ENCODE measurements at regions not wholly inside any gene's neighbourhood (a gene's known extent, or its start where the extent isn't known, plus 50 kb on each side); places are given as distances from the start of the nearest gene placed in this dataset.

DNA sequence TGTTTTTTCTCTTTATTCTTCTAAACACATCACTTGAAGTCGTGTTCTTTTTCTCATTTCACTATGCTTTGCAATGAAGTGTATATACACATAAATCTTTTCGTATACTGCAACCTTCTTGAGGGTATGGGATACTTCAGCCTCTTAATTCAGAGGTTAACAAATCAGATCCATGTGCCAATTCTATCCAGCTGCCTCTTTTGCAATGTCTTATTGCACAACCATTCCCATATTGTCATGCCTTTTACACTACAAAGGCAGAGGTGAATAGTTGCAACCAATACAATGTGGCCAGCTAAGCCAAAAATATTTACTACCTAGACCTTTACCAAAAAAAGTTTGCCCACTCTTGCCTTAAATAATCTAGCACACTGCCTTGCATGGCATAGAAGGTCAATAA lies 224.5 kb upstream of the FOXG1 start:
- DNase-seq (ENCODE audit: low read depth in 2 of 3, low spot score in 1 of 3): no peak

GRCh38 chr14:28565345-28565744 lies 201.2 kb upstream of the FOXG1 start:
- no peak for DNase-seq (ENCODE audit: low read depth in 2 of 3, low spot score in 1 of 3)

- DNase-seq (ENCODE audit: low read depth in 2 of 3, low spot score in 1 of 3): no peak
Observed at GRCh38 chr14:28570391-28570790, 196.2 kb upstream of the FOXG1 start.

DNA sequence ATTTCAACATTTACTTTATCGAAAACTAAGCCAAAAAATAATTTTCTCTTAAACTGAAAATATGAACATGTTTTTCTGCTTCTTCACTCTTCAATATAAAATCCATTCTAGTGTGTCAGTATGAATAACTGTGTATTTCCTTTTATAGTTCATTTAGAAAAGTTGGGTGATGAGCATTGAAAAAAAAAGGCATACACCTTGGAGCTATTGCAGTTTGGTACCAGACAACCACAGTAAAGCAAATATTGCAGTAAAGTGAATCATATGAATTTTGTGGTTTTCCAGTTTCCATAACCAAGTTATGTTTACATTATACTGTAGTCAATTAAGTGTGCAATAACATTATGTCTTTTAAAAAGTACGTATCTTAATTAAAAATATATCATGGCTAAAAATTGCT lies 195.0 kb upstream of the FOXG1 start:
- no peak for DNase-seq (ENCODE audit: low read depth in 2 of 3, low spot score in 1 of 3)

- DNase-seq (ENCODE audit: low read depth in 2 of 3, low spot score in 1 of 3): no peak
Observed at GRCh38 chr14:28576523-28576922, 190.1 kb upstream of the FOXG1 start.

GRCh38 chr14:28577187-28577586 lies 189.4 kb upstream of the FOXG1 start:
- no peak for DNase-seq (ENCODE audit: low read depth in 2 of 3, low spot score in 1 of 3)

- no peak for DNase-seq (ENCODE audit: low read depth in 2 of 3, low spot score in 1 of 3)
Observed at GRCh38 chr14:28577711-28578131, 188.9 kb upstream of the FOXG1 start.

DNA sequence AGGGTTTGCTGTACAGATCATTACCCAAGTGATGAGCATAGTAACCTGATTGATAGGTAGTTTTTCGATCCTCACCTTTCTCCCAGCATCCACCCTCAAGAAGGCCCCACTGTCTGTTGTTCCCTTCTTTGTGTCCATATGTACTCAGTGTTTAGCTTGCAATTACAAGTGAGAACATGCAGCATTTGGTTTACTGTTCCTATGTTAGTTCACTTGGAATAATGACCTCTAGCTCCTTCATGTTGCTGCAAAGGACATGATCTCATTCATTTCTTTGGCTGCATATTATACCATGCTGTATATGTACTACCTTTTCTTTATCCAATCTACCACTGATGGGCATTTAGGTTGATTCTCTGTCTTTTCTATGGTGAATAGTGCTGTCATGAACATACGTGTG lies 181.6 kb upstream of the FOXG1 start:
- no peak for DNase-seq (ENCODE audit: low read depth in 2 of 3, low spot score in 1 of 3)

DNA sequence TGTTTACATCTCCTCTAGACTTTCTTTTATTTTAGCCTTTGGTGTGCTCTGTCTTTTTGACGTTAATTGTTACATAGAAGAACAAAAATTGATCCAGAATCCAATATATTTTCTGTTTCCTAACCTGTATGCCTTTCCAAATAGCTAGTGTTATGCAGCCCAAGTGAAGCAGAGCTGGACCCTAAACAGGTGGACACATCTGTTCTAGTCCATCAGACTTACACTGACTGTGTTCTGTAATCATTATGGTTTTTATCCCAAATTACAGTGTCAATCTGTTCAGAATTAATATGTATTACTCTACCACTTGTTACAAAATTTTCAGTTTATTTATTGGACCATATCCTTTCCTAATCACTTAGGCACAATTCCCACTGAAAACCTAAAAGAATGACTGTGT lies 176.8 kb upstream of the FOXG1 start:
- no peak for DNase-seq (ENCODE audit: low read depth in 2 of 3, low spot score in 1 of 3)

- no peak for DNase-seq (ENCODE audit: low read depth in 2 of 3, low spot score in 1 of 3)
Observed at GRCh38 chr14:28596391-28596790, 170.2 kb upstream of the FOXG1 start.

DNA sequence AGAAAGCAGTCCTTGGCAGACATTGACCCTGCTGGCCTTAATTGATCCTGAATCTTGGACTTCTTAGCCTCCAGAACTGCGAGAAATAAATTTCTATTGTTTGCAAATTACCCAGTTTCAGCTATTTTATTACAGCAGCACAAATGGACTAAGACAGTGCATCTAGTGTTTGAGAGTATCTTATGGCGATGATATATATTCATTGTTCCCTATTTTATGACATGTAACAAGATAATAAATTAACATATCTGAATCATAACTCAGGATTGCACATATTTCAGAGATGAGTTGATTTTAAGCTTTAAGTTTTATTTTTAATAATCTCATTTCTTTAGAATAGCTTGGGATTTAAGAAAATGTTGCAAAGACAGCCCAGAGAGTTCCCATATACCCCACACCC lies 167.4 kb upstream of the FOXG1 start:
- no peak for DNase-seq (ENCODE audit: low read depth in 2 of 3, low spot score in 1 of 3)

- no peak for DNase-seq (ENCODE audit: low read depth in 2 of 3, low spot score in 1 of 3)
Observed at GRCh38 chr14:28599605-28600004, 167.0 kb upstream of the FOXG1 start.

DNA sequence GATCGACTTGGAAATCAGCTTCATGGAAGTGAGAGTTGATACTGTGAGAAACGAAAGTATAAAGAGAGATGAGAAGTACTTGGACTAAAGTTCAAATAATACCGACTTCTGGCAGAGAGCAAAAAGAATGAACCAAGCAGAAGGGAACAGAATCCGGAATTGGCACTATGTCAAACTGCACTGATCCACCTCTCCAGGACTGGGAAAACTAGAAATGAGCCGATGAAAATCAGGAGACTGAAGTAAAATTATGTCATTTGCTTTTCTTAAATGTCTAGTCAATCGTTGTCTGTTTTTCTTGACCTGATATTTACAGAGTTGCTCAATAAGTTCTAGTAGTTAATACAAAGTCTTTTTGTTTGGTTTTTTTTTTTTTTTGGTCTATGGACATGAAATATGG lies 163.0 kb upstream of the FOXG1 start:
- DNase-seq (ENCODE audit: low read depth in 2 of 3, low spot score in 1 of 3): no peak

DNA sequence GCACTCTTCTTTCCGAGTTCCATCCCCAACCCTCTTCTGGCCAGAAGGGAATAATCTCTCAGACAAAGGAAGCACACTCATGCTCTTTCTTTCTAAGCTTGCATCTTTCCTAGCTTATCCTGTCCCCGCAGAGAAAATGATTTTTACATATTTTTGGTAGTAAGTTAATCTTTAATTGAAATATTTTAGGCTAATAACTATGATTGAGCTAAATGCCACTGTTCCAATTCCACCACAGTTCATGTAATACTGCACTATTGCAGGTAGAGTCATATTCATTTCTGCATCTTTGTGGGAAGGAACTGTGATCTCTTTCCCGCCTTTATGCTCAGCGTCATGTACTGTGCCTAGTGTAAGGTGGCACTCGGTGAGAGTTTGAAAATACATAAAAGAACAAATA lies 158.9 kb upstream of the FOXG1 start:
- DNase-seq (ENCODE audit: low read depth in 2 of 3, low spot score in 1 of 3): no peak

DNA sequence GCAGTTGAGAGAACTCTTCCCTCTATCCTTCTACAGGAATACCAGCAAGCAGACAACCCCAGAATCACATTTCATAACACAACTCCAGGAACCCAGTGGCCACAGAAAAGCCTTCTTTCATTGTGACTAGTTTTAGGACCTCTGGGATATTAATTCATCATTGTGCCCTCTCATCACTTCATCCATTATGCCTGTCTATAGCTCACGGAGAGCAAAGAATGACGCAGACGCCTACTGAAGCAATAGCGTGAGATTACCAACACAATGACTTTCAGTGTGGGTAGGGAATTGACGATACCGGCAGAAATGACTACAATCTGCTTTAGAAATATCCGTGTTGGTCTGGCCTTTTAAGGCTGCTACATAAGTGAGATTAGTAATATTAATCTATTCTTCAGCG lies 158.1 kb upstream of the FOXG1 start:
- DNase-seq (ENCODE audit: low read depth in 2 of 3, low spot score in 1 of 3): no peak

- DNase-seq (ENCODE audit: low read depth in 2 of 3, low spot score in 1 of 3): peak in 1 of 3 donors; percentile 0
Observed at GRCh38 chr14:28608851-28609828, 157.4 kb upstream of the FOXG1 start.

DNA sequence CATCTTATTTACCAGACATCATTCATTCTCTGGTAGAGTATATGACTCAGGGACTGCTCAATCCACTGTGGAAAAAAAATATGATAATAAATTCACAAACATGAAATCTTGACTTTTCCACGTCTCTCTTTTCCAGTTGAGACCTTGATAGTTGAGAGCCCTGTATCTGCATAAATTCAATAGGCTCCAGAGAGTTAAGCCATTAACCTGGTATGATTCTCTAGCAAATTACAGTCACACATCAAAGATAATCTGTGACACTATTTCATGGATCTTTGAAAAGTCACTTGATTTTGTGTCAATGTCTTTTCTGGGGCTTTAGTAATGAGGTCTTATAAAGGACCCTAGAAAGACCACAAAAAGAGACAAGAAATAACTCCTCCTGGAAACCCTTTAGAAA lies 154.2 kb upstream of the FOXG1 start:
- DNase-seq (ENCODE audit: low read depth in 2 of 3, low spot score in 1 of 3): no peak

- DNase-seq (ENCODE audit: low read depth in 2 of 3, low spot score in 1 of 3): no peak
Observed at GRCh38 chr14:28613532-28613931, 153.1 kb upstream of the FOXG1 start.

DNA sequence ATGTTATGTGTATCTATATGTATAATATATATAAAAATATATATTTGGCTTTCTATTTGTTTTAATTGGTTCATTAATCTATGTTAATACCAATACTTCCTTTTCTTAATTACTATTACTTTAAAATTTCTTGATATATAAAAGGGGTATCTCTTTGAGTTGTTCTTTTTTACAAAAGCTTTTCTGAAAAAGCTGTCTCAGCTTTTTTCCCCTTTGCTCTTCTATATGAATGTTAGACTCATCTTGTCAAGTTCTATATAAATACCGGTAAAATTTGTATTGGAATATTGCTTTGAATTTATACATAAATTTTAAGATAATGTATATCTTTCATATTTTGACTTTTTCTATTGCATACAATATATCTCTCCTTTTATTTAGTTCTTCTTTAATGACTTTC lies 139.8 kb upstream of the FOXG1 start:
- no peak for DNase-seq (ENCODE audit: low read depth in 2 of 3, low spot score in 1 of 3)

GRCh38 chr14:28629328-28630004 lies 137.1 kb upstream of the FOXG1 start:
- DNase-seq (ENCODE audit: low read depth in 2 of 3, low spot score in 1 of 3): no peak

DNA sequence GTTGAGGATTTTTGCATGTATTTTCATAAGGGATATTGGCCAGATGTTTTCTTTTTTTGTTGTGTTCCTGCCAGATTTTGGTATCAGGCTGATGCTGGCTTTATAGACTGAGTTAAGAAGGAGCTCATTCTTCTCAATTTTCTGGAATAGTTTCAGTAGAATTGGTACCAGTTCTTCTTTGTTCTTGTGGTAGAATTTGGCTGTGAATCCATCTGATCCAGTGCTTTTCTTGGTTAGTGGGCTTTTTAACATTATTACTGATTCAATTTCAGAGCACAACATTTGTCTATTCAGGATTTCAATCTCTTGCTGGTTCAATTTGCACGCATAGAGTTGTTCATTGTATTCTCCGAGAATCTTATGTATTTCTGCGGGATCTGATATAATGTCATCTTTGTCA lies 136.5 kb upstream of the FOXG1 start:
- DNase-seq (ENCODE audit: low read depth in 2 of 3, low spot score in 1 of 3): no peak

DNA sequence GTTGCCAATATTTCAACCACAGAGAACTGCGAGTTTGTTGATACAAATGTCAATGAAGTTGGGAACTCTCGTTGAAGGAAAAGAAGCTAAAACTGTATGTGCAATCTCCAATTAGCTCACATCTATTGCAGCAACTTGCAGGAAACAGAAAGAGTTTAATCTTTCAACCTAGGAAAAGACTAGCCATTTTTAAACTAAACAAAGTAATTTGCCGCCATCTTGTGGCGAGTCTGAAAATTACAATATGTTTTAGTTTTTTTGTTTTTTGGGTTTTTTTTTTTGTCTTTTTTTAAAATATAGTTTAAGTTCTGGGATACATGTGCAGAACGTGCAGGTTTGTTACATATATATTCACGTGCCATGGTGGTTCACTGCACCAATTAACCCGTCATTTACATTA lies 131.2 kb upstream of the FOXG1 start:
- peak in 1 of 3 donors; percentile 18 for DNase-seq (ENCODE audit: low read depth in 2 of 3, low spot score in 1 of 3)

All from stimulated activated CD4-positive, alpha-beta T cell treated with anti-CD3 and anti-CD28 coated beads, Interleukin-12 subunit alpha, Interleukin-12 subunit beta, amount 100 ng/mL, for 48 hours (primary cell).